T-helper 1 cell treated with Interleukin-12 subunit alpha and Interleukin-12 subunit beta and Interleukin-4 antibody, amounts not matched to agents 30 μg/mL and 1 μg/mL, for 36 hours (primary cell): ENCODE measurements at regions not wholly inside any gene's neighbourhood (a gene's known extent, or its start where the extent isn't known, plus 50 kb on each side); places are given as distances from the start of the nearest gene placed in this dataset.
"Not testable (repeated sequence)": the region's sequence is repeated elsewhere in the genome, so short reads cannot be mapped to it uniquely, and the experiment has no call there.

ENCODE experiments used
- H3K27ac Mint-ChIP-seq: one replicate; pipeline ENCODE4 v1.8.0; 2021; ENCODE audit warnings: mild to moderate bottlenecking, mixed read lengths
- H3K27me3 Mint-ChIP-seq: one replicate; pipeline ENCODE4 v1.8.0; 2021; ENCODE audit warnings: low read depth, mixed read lengths
- H3K36me3 Mint-ChIP-seq: one replicate; pipeline ENCODE4 v1.8.0; 2021; ENCODE audit warnings: low read depth, mixed read lengths
- H3K4me1 Mint-ChIP-seq: one replicate; pipeline ENCODE4 v1.8.0; 2021; ENCODE audit warnings: low read depth, mixed read lengths
- H3K4me3 Mint-ChIP-seq: one replicate; pipeline ENCODE4 v1.8.0; 2021; ENCODE audit warnings: mild to moderate bottlenecking, moderate library complexity, mixed read lengths
- H3K9me3 Mint-ChIP-seq: one replicate; pipeline ENCODE4 v1.8.0; 2021; ENCODE audit warnings: mixed read lengths

- Mint-ChIP-seq H3K27ac (no peak overlapping the region), H3K27me3 (no peaks in the 10 kb centered on the region), H3K36me3 (no peaks in the 10 kb centered on the region), H3K4me1 (no peaks in the 10 kb centered on the region), H3K4me3 (no peak overlapping the region), H3K9me3 (peaks cover 66% of the 10 kb centered on the region)
Measured at GRCh38 chr3:20608054-20608738, 422.2 kb upstream of the SGO1 start.

- H3K9me3 Mint-ChIP-seq = peaks cover 53% of the 10 kb centered on the region
- H3K27ac Mint-ChIP-seq = no peak overlapping the region
- H3K4me1 Mint-ChIP-seq = no peaks in the 10 kb centered on the region
- no peak overlapping the region for H3K4me3 Mint-ChIP-seq
- no peaks in the 10 kb centered on the region for H3K36me3 Mint-ChIP-seq
- H3K27me3 Mint-ChIP-seq = no peaks in the 10 kb centered on the region
Measured at GRCh38 chr3:20604659-20605058, 418.7 kb upstream of the SGO1 start.

GRCh38 chr3:20589275-20589674 is 403.3 kb upstream of the SGO1 start:
- Mint-ChIP-seq H3K27ac (no peak overlapping the region), H3K4me1 (no peaks in the 10 kb centered on the region), H3K36me3 (no peaks in the 10 kb centered on the region), H3K4me3 (no peak overlapping the region), H3K9me3 (peaks cover 4% of the 10 kb centered on the region), H3K27me3 (no peaks in the 10 kb centered on the region)

GRCh38 chr3:20588781-20589180 is 402.8 kb upstream of the SGO1 start:
- Mint-ChIP-seq H3K27me3 (no peaks in the 10 kb centered on the region), H3K4me3 (no peak overlapping the region), H3K9me3 (peaks cover 4% of the 10 kb centered on the region), H3K27ac (no peak overlapping the region), H3K36me3 (no peaks in the 10 kb centered on the region), H3K4me1 (no peaks in the 10 kb centered on the region)

GRCh38 chr3:20583648-20584047 is 397.6 kb upstream of the SGO1 start:
- Mint-ChIP-seq H3K4me3 (no peak overlapping the region), H3K27ac (no peak overlapping the region), H3K27me3 (no peaks in the 10 kb centered on the region), H3K36me3 (no peaks in the 10 kb centered on the region), H3K9me3 (no peaks in the 10 kb centered on the region), H3K4me1 (no peaks in the 10 kb centered on the region)

- H3K36me3 Mint-ChIP-seq = no peaks in the 10 kb centered on the region
- no peak overlapping the region for H3K27ac Mint-ChIP-seq
- H3K9me3 Mint-ChIP-seq = no peaks in the 10 kb centered on the region
- H3K4me3 Mint-ChIP-seq = no peak overlapping the region
- H3K27me3 Mint-ChIP-seq = no peaks in the 10 kb centered on the region
- H3K4me1 Mint-ChIP-seq = no peaks in the 10 kb centered on the region
Measured at GRCh38 chr3:20576228-20576627, 390.2 kb upstream of the SGO1 start.

- H3K36me3 Mint-ChIP-seq = no peaks in the 10 kb centered on the region
- no peaks in the 10 kb centered on the region for H3K27me3 Mint-ChIP-seq
- no peaks in the 10 kb centered on the region for H3K9me3 Mint-ChIP-seq
- no peaks in the 10 kb centered on the region for H3K4me1 Mint-ChIP-seq
- no peak overlapping the region for H3K27ac Mint-ChIP-seq
- no peak overlapping the region for H3K4me3 Mint-ChIP-seq
Measured at GRCh38 chr3:20575146-20575545, 389.1 kb upstream of the SGO1 start.

- no peaks in the 10 kb centered on the region for H3K9me3 Mint-ChIP-seq
- no peaks in the 10 kb centered on the region for H3K36me3 Mint-ChIP-seq
- no peaks in the 10 kb centered on the region for H3K27me3 Mint-ChIP-seq
- no peaks in the 10 kb centered on the region for H3K4me1 Mint-ChIP-seq
- no peak overlapping the region for H3K27ac Mint-ChIP-seq
- H3K4me3 Mint-ChIP-seq = no peak overlapping the region
Measured at GRCh38 chr3:20574746-20575145, 388.7 kb upstream of the SGO1 start.

- Mint-ChIP-seq H3K36me3 (no peaks in the 10 kb centered on the region), H3K4me1 (no peaks in the 10 kb centered on the region), H3K27me3 (no peaks in the 10 kb centered on the region), H3K9me3 (no peaks in the 10 kb centered on the region), H3K4me3 (no peak overlapping the region), H3K27ac (no peak overlapping the region)
Measured at GRCh38 chr3:20573175-20573574, 387.2 kb upstream of the SGO1 start.

GRCh38 chr3:20572473-20572872 is 386.5 kb upstream of the SGO1 start:
- no peak overlapping the region for H3K4me3 Mint-ChIP-seq
- no peaks in the 10 kb centered on the region for H3K4me1 Mint-ChIP-seq
- H3K27ac Mint-ChIP-seq = no peak overlapping the region
- no peaks in the 10 kb centered on the region for H3K36me3 Mint-ChIP-seq
- H3K9me3 Mint-ChIP-seq = no peaks in the 10 kb centered on the region
- no peaks in the 10 kb centered on the region for H3K27me3 Mint-ChIP-seq

- Mint-ChIP-seq H3K27ac (no peak overlapping the region), H3K4me3 (no peak overlapping the region), H3K4me1 (no peaks in the 10 kb centered on the region), H3K36me3 (no peaks in the 10 kb centered on the region), H3K27me3 (no peaks in the 10 kb centered on the region), H3K9me3 (no peaks in the 10 kb centered on the region)
Measured at GRCh38 chr3:20569310-20569709, 383.3 kb upstream of the SGO1 start.

GRCh38 chr3:20564966-20565365 is 379.0 kb upstream of the SGO1 start:
- no peaks in the 10 kb centered on the region for H3K4me1 Mint-ChIP-seq
- H3K27ac Mint-ChIP-seq = no peak overlapping the region
- no peak overlapping the region for H3K4me3 Mint-ChIP-seq
- no peaks in the 10 kb centered on the region for H3K27me3 Mint-ChIP-seq
- peaks cover 4% of the 10 kb centered on the region for H3K9me3 Mint-ChIP-seq
- H3K36me3 Mint-ChIP-seq = no peaks in the 10 kb centered on the region

- Mint-ChIP-seq H3K4me3 (no peak overlapping the region), H3K4me1 (no peaks in the 10 kb centered on the region), H3K9me3 (peaks cover 4% of the 10 kb centered on the region), H3K36me3 (no peaks in the 10 kb centered on the region), H3K27ac (no peak overlapping the region), H3K27me3 (no peaks in the 10 kb centered on the region)
Measured at GRCh38 chr3:20563985-20564384, 378.0 kb upstream of the SGO1 start.

- no peaks in the 10 kb centered on the region for H3K27me3 Mint-ChIP-seq
- no peaks in the 10 kb centered on the region for H3K4me1 Mint-ChIP-seq
- no peaks in the 10 kb centered on the region for H3K36me3 Mint-ChIP-seq
- H3K27ac Mint-ChIP-seq = no peak overlapping the region
- peaks cover 4% of the 10 kb centered on the region for H3K9me3 Mint-ChIP-seq
- H3K4me3 Mint-ChIP-seq = no peak overlapping the region
Measured at GRCh38 chr3:20563251-20563650, 377.2 kb upstream of the SGO1 start.

- Mint-ChIP-seq H3K27ac (no peak overlapping the region), H3K9me3 (peaks cover 4% of the 10 kb centered on the region), H3K27me3 (no peaks in the 10 kb centered on the region), H3K4me1 (no peaks in the 10 kb centered on the region), H3K36me3 (no peaks in the 10 kb centered on the region), H3K4me3 (no peak overlapping the region)
Measured at GRCh38 chr3:20561166-20561565, 375.2 kb upstream of the SGO1 start.

- not testable (repeated sequence) for H3K27ac Mint-ChIP-seq, H3K27me3 Mint-ChIP-seq, H3K36me3 Mint-ChIP-seq, H3K4me1 Mint-ChIP-seq, H3K9me3 Mint-ChIP-seq, H3K4me3 Mint-ChIP-seq
Measured at GRCh38 chr3:20560446-20560845, 374.4 kb upstream of the SGO1 start.
